H9 (cell line): ENCODE measurements at regions not wholly inside any gene's neighbourhood (a gene's known extent, or its start where the extent isn't known, plus 50 kb on each side); places are given as distances from the start of the nearest gene placed in this dataset. TPM values are rescaled to one million over a fixed set of nuclear protein-coding genes. Genes with fewer than 3 reads are reported as not detected.
"Not testable (repeated sequence)": the region's sequence is repeated elsewhere in the genome, so short reads cannot be mapped to it uniquely, and the experiment has no call there.

Experiments
- DNase-seq: peaks from one replicate; pipeline ENCODE4 v3.0.0-alpha.2; 2017
- H2AFZ ChIP-seq: one replicate; pipeline ENCODE4 v1.6.1; 2013; ENCODE audit warnings: mild to moderate bottlenecking, low read length, control low read depth, moderate library complexity
- H2AK5ac ChIP-seq: 2 replicates; pipeline ENCODE4 v1.6.1; 2013; ENCODE audit warnings: low read length, control low read depth, mixed read lengths; ENCODE audit not compliant: insufficient read length
- H2BK120ac ChIP-seq: one replicate; pipeline ENCODE4 v1.6.1; 2013; ENCODE audit warnings: low read depth, mild to moderate bottlenecking, low read length, control low read depth, inconsistent platforms; ENCODE audit not compliant: poor library complexity, severe bottlenecking
- H2BK12ac ChIP-seq: 2 replicates; pipeline ENCODE4 v1.6.1; 2013; ENCODE audit warnings: low read length, control low read depth, mixed read lengths, low read depth; ENCODE audit not compliant: insufficient read length
- H2BK15ac ChIP-seq: 2 replicates; pipeline ENCODE4 v1.6.1; 2013; ENCODE audit warnings: low read depth, low read length, control low read depth
- H2BK20ac ChIP-seq: one replicate; pipeline ENCODE4 v1.6.1; 2013; ENCODE audit warnings: low read depth, mild to moderate bottlenecking, low read length, control low read depth, inconsistent platforms; ENCODE audit not compliant: poor library complexity, severe bottlenecking
- H2BK5ac ChIP-seq: 2 replicates; pipeline ENCODE4 v1.6.1; 2013; ENCODE audit warnings: low read length, control low read depth, mixed read lengths; ENCODE audit not compliant: insufficient read length
- H3K14ac ChIP-seq: 2 replicates; pipeline ENCODE4 v1.6.1; 2013; ENCODE audit warnings: low read length, control low read depth; ENCODE audit not compliant: insufficient read depth
- H3K18ac ChIP-seq: 2 replicates; pipeline ENCODE4 v1.6.1; 2013; ENCODE audit warnings: low read depth, mild to moderate bottlenecking, mixed read lengths, low read length, control low read depth; ENCODE audit not compliant: insufficient read length
- H3K23ac ChIP-seq: 2 replicates; pipeline ENCODE4 v1.6.1; 2013; ENCODE audit warnings: low read length, control low read depth, mixed read lengths, low read depth; ENCODE audit not compliant: insufficient read length
- H3K23me2 ChIP-seq: 2 replicates; pipeline ENCODE4 v1.6.1; 2013; ENCODE audit warnings: low read depth, mild to moderate bottlenecking, mixed read lengths, low read length, control low read depth; ENCODE audit not compliant: insufficient read length, poor library complexity, severe bottlenecking
- H3K27ac ChIP-seq: 2 replicates; pipeline ENCODE4 v1.5.1; 2013; ENCODE audit warnings: low read length, control low read depth, mixed read lengths, low read depth; ENCODE audit not compliant: insufficient read length
- H3K27me3 ChIP-seq: 2 replicates; pipeline ENCODE4 v1.6.1; 2013; ENCODE audit warnings: low read length, control low read depth, inconsistent platforms; ENCODE audit not compliant: insufficient read depth
- H3K4ac ChIP-seq: 2 replicates; pipeline ENCODE4 v1.6.1; 2013; ENCODE audit warnings: low read depth, mild to moderate bottlenecking, control low read depth, inconsistent platforms, low read length, moderate library complexity
- H3K4me1 ChIP-seq: 2 replicates; pipeline ENCODE4 v1.6.1; 2013; ENCODE audit warnings: low read length, control low read depth, inconsistent platforms; ENCODE audit not compliant: insufficient read depth
- H3K4me2 ChIP-seq: 2 replicates; pipeline ENCODE4 v1.6.1; 2013; ENCODE audit warnings: low read length, control low read depth, mixed read lengths; ENCODE audit not compliant: insufficient read length, insufficient read depth
- H3K56ac ChIP-seq: 2 replicates; pipeline ENCODE4 v1.6.1; 2013; ENCODE audit warnings: low read depth, mild to moderate bottlenecking, mixed read lengths, low read length, control low read depth; ENCODE audit not compliant: insufficient read length
- H3K79me1 ChIP-seq: 2 replicates; pipeline ENCODE4 v1.6.1; 2013; ENCODE audit warnings: low read depth, mild to moderate bottlenecking, moderate library complexity, low read length, control low read depth, inconsistent platforms; ENCODE audit not compliant: insufficient read depth, poor library complexity, severe bottlenecking
- H3K79me2 ChIP-seq: 2 replicates; pipeline ENCODE4 v1.6.1; 2013; ENCODE audit warnings: low read length, control low read depth, inconsistent platforms; ENCODE audit not compliant: insufficient read depth
- H3K9ac ChIP-seq: 2 replicates; pipeline ENCODE4 v1.6.1; 2013; ENCODE audit warnings: low read length, control low read depth, mixed read lengths; ENCODE audit not compliant: insufficient read length; ENCODE audit errors: extremely low read depth
- H3K9me3 ChIP-seq: one replicate; pipeline ENCODE4 v1.6.1; 2013; ENCODE audit warnings: low read depth, low read length, inconsistent platforms; ENCODE audit not compliant: control insufficient read depth
- H3T11ph ChIP-seq: one replicate; pipeline ENCODE4 v1.6.1; 2013; ENCODE audit warnings: mild to moderate bottlenecking, low read length, control low read depth, inconsistent platforms
- H4K20me1 ChIP-seq: one replicate; pipeline ENCODE4 v1.6.1; 2013; ENCODE audit not compliant: control insufficient read depth, insufficient read length, insufficient read depth
- H4K5ac ChIP-seq: 2 replicates; pipeline ENCODE4 v1.6.1; 2013; ENCODE audit warnings: low read depth, mild to moderate bottlenecking, mixed read lengths, low read length, control low read depth; ENCODE audit not compliant: insufficient read length
- H4K8ac ChIP-seq: replicated peaks from 2 replicates; pipeline ENCODE4 v1.6.1; 2013; ENCODE audit warnings: low read length, control low read depth, mixed read lengths, low read depth; ENCODE audit not compliant: insufficient read length
- H4K91ac ChIP-seq: 2 replicates; pipeline ENCODE4 v1.6.1; 2013; ENCODE audit warnings: low read depth, mild to moderate bottlenecking, moderate library complexity, mixed read lengths, low read length, control low read depth; ENCODE audit not compliant: insufficient read length
- H3K27ac Mint-ChIP-seq, 3 experiments: 2 replicates in 2 of 3; 3 replicates in 1 of 3; pipeline ENCODE4 v1.8.0; 2020 to 2021; ENCODE audit warnings: mixed read lengths in 3 of 3, mild to moderate bottlenecking in 1 of 3, moderate library complexity in 1 of 3
- H3K27me3 Mint-ChIP-seq: 2 replicates; pipeline ENCODE4 v1.8.0; 2021; ENCODE audit warnings: low read depth, mild to moderate bottlenecking, moderate library complexity, mixed read lengths
- H3K36me3 Mint-ChIP-seq, 3 experiments: 2 replicates in 2 of 3; 3 replicates in 1 of 3; pipeline ENCODE4 v1.8.0; 2020 to 2021; ENCODE audit warnings: low read depth in 3 of 3, mixed read lengths in 3 of 3; ENCODE audit not compliant: insufficient read depth in 1 of 3
- H3K4me1 Mint-ChIP-seq, 2 experiments: 2 replicates each; pipeline ENCODE4 v1.8.0; 2020; ENCODE audit warnings: mixed read lengths in 2 of 2
- H3K4me3 Mint-ChIP-seq, 2 experiments: 2 replicates in 1 of 2; 3 replicates in 1 of 2; pipeline ENCODE4 v1.8.0; 2020 to 2021; ENCODE audit warnings: mild to moderate bottlenecking in 2 of 2, mixed read lengths in 2 of 2, moderate library complexity in 1 of 2
- H3K9me3 Mint-ChIP-seq, 2 experiments: 2 replicates in 1 of 2; 3 replicates in 1 of 2; pipeline ENCODE4 v1.8.0; 2020; ENCODE audit warnings: mild to moderate bottlenecking in 2 of 2, mixed read lengths in 2 of 2, moderate library complexity in 1 of 2
- WGBS: extraction: QIAGEN DNeasy Blood & Tissue Kit; methylation state at CpG from one replicate; pipeline ENCODE4 v1.1.7; 2013; ENCODE audit warnings: missing lambda C conversion rate, low lambda C conversion rate, mixed read lengths; ENCODE audit not compliant: insufficient read length; ENCODE audit errors: extremely low coverage; 5-methylcytosine and 5-hydroxymethylcytosine counted together
- microRNA-seq: library from miRNA; unstranded; fragments of <30 nt; microRNA quantifications from one replicate; pipeline ENCODE4, GENCODE V29; 2020; ENCODE audit warnings: borderline microRNAs expressed

DNA sequence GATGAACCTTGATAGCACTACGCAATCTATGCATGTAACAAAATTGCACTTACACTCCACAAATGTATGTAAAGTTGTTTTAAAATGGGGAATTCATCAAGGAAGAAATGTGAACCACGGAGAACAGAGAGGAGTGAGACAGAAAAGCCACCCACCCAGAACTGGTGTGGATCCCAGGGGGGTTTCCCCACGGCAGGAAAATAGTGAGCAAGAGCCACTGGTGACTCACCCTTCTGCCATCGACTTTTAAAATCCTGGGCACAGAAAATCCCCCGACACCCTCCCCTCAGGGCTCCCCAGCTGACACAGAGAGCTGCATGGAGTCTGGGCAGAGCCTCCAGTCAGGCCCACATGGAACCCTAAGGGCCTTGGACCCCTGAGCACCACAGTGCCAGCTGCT is 146.0 kb upstream of the POTED start:
- H4K8ac ChIP-seq, H3K14ac ChIP-seq, H3K4me1 ChIP-seq, H3K27me3 ChIP-seq, H2BK120ac ChIP-seq, H3K23me2 ChIP-seq, H2BK15ac ChIP-seq, H3K9ac ChIP-seq, H3K27ac ChIP-seq, H3K4me3 Mint-ChIP-seq, H2BK12ac ChIP-seq, H3K4me2 ChIP-seq, H3K56ac ChIP-seq, H4K20me1 ChIP-seq, H3K4ac ChIP-seq, H4K91ac ChIP-seq, H3T11ph ChIP-seq, DNase-seq, H3K79me2 ChIP-seq, H3K27me3 Mint-ChIP-seq, H3K18ac ChIP-seq, H2BK20ac ChIP-seq, H3K27ac Mint-ChIP-seq, H4K5ac ChIP-seq, H2AFZ ChIP-seq, H3K23ac ChIP-seq, H2AK5ac ChIP-seq, H2BK5ac ChIP-seq, H3K79me1 ChIP-seq, H3K4me1 Mint-ChIP-seq: not testable (repeated sequence)
- H3K36me3 Mint-ChIP-seq, result peaks cover 0 to 11% (median 3%) of the 10 kb centered on the region in 3 experiments; a peak in 4 of 7 replicates
- peaks cover 14% of the 10 kb centered on the region for H3K9me3 ChIP-seq
- peaks cover 73 to 77% of the 10 kb centered on the region in 2 experiments for H3K9me3 Mint-ChIP-seq
- no CpG with 5 or more reads among the region's 5 CpGs for WGBS

Small RNA genes lying in the stretch of these regions (microRNA-seq; reads per million reads assigned to microRNA genes)
- not detected for gene MIR3156-3
